Thyroid gland (tissue), 4 donors: ENCODE measurements at regions not wholly inside any gene's neighbourhood (a gene's known extent, or its start where the extent isn't known, plus 50 kb on each side); places are given as distances from the start of the nearest gene placed in this dataset.

Experiments
- DNase-seq, 2 donors: peaks; one replicate each; pipeline ENCODE4 v3.0.0-alpha.2; 2019
- H3K27ac ChIP-seq, 3 donors: fragments of 200-600 bp; sonication (generic); 1 replicate in 2 of 3; 2 replicates in 1 of 3; pipeline ENCODE4 v1.5.1; 2016 to 2019; ENCODE audit warnings: mild to moderate bottlenecking in 1 of 3, moderate library complexity in 1 of 3
- H3K27me3 ChIP-seq: fragments of 200-600 bp; sonication (generic); one replicate; pipeline ENCODE4 v1.5.1; 2019
- H3K36me3 ChIP-seq, 2 donors: fragments of 200-600 bp; sonication (generic); one replicate each; pipeline ENCODE4 v1.5.1; 2016 to 2019
- H3K4me1 ChIP-seq, 2 donors: fragments of 200-600 bp; sonication (generic); one replicate each; pipeline ENCODE4 v1.5.1; 2017 to 2019
- H3K4me3 ChIP-seq, 3 donors: fragments of 200-600 bp; sonication (generic); replicated peaks in 1 of 3; 1 replicate in 2 of 3; 2 replicates in 1 of 3; pipeline ENCODE4 v1.5.1; 2016; ENCODE audit warnings: mild to moderate bottlenecking in 1 of 3
- H3K9me3 ChIP-seq: fragments of 200-600 bp; sonication (generic); one replicate; pipeline ENCODE4 v1.5.1; 2017
- POLR2A ChIP-seq, 2 donors: fragments of 450-650 bp; IDR thresholded peaks; one replicate each; pipeline ENCODE4 v1.6.1; 2017; ENCODE audit warnings: antibody characterized with exemption in 2 of 2, mild to moderate bottlenecking in 2 of 2, moderate library complexity in 1 of 2
- WGBS, 2 donors: methylation state at CpG; one replicate each; pipeline ENCODE4 v1.1.5; 2017; 5-methylcytosine and 5-hydroxymethylcytosine counted together
- intact Hi-C: fragments of 100-400 bp; cut with DNase I; formaldehyde crosslinking; loops from one replicate; pipeline ENCODE4 v1.15.1; 2023
- TF ChIP-seq, protein P1 (sequence below), 6 experiments: fragments of 200-600 bp in 3 of 6; fragments of 450-650 bp in 3 of 6; sonication (generic) in 3 of 6; IDR thresholded peaks; one replicate each; pipeline ENCODE4 v1.5.1; 2016 to 2019; ENCODE audit warnings: antibody characterized with exemption in 6 of 6, mild to moderate bottlenecking in 2 of 6, inconsistent platforms in 1 of 6, moderate library complexity in 1 of 6

- DNase-seq = no peak
- no peak overlapping the region for H3K4me3 ChIP-seq
- no peaks in the 10 kb centered on the region for H3K9me3 ChIP-seq
- no peaks in the 10 kb centered on the region for H3K27me3 ChIP-seq
- intact Hi-C loops = no loop called here
- no peaks in the 10 kb centered on the region for H3K4me1 ChIP-seq
- WGBS, 2 donors = 87 to 88% methylated on average over 6 of the region's 6 CpGs
- H3K36me3 ChIP-seq = no peaks in the 10 kb centered on the region
- TF ChIP-seq, protein P1, sequence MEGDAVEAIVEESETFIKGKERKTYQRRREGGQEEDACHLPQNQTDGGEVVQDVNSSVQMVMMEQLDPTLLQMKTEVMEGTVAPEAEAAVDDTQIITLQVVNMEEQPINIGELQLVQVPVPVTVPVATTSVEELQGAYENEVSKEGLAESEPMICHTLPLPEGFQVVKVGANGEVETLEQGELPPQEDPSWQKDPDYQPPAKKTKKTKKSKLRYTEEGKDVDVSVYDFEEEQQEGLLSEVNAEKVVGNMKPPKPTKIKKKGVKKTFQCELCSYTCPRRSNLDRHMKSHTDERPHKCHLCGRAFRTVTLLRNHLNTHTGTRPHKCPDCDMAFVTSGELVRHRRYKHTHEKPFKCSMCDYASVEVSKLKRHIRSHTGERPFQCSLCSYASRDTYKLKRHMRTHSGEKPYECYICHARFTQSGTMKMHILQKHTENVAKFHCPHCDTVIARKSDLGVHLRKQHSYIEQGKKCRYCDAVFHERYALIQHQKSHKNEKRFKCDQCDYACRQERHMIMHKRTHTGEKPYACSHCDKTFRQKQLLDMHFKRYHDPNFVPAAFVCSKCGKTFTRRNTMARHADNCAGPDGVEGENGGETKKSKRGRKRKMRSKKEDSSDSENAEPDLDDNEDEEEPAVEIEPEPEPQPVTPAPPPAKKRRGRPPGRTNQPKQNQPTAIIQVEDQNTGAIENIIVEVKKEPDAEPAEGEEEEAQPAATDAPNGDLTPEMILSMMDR (IDR thresholded peaks at IDR 0.05) = no peak
- TF ChIP-seq POLR2A (IDR thresholded peaks at IDR 0.05) = no peak
- H3K27ac ChIP-seq = no peak overlapping the region
Measured at GRCh38 chr2:5959836-5960820, 267.9 kb downstream of the SOX11 start.

DNA sequence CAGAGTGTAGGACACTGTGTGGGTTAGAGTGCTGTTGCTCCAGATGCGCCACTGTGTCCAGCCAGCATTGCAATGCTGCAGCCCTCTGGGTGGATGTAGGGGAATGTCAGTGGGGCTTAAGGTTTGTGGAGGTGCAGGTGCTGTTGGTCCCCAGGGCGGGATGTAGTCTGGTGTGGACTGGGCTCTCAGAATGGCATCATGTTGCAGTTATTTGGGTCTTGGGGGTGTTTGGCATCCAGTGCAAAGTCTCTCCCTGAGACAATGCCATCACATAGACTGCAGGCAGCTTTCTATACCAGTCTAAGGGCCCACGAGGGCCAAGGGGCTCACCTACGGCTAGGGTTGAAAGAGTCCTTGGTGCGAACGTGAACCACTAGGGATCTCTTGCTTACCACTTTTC lies 275.3 kb downstream of the SOX11 start:
- H3K4me1 ChIP-seq = no peaks in the 10 kb centered on the region
- no peak overlapping the region for H3K4me3 ChIP-seq
- no peak for TF ChIP-seq POLR2A (IDR thresholded peaks at IDR 0.05)
- TF ChIP-seq, protein P1 (IDR thresholded peaks at IDR 0.05) = no peak
- no peak overlapping the region for H3K27ac ChIP-seq
- H3K36me3 ChIP-seq = no peaks in the 10 kb centered on the region
- intact Hi-C loops = no loop called here
- no peaks in the 10 kb centered on the region for H3K27me3 ChIP-seq
- no peaks in the 10 kb centered on the region for H3K9me3 ChIP-seq
- DNase-seq = no peak
- WGBS, 2 donors = 97 to 100% methylated on average over 6 of the region's 6 CpGs

GRCh38 chr2:5969303-5969702 lies 277.1 kb downstream of the SOX11 start:
- H3K36me3 ChIP-seq = no peaks in the 10 kb centered on the region
- no peak overlapping the region for H3K4me3 ChIP-seq
- no peak overlapping the region for H3K27ac ChIP-seq
- H3K4me1 ChIP-seq = no peaks in the 10 kb centered on the region
- DNase-seq = no peak
- intact Hi-C loops = no loop called here
- H3K9me3 ChIP-seq = no peaks in the 10 kb centered on the region
- H3K27me3 ChIP-seq = no peaks in the 10 kb centered on the region
- TF ChIP-seq POLR2A (IDR thresholded peaks at IDR 0.05) = no peak
- TF ChIP-seq, protein P1 (IDR thresholded peaks at IDR 0.05) = no peak
- WGBS, 2 donors = 79 to 85% methylated on average over 6 of the region's 6 CpGs

DNA sequence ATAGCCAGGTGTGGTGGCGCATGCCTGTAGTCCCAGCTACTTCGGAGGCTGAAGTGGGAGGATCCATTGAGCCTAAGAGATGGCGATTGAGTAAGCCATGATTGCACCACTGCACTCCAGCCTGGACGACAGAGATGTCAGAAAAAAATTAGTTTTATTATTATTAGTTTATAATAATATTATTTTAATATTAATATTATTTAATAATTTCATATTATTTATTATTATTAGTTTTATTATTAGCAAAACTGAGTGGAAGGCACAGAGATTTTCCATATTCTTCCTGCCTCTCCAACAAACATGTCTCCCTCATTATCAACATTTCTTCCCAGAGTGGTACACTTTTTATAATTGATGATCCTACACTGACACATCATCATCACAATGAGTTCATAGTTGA lies 278.2 kb downstream of the SOX11 start:
- H3K4me1 ChIP-seq = no peaks in the 10 kb centered on the region
- TF ChIP-seq, protein P1 (IDR thresholded peaks at IDR 0.05) = no peak
- no peak for TF ChIP-seq POLR2A (IDR thresholded peaks at IDR 0.05)
- no peaks in the 10 kb centered on the region for H3K9me3 ChIP-seq
- WGBS, 2 donors = 83 to 85% methylated on average over 4 of the region's 4 CpGs
- no peak for DNase-seq
- no peaks in the 10 kb centered on the region for H3K36me3 ChIP-seq
- H3K27me3 ChIP-seq = no peaks in the 10 kb centered on the region
- no peak overlapping the region for H3K27ac ChIP-seq
- H3K4me3 ChIP-seq = no peak overlapping the region
- intact Hi-C loops = no loop called here

- DNase-seq = no peak
Measured at GRCh38 chr2:5974477-5974876, 282.3 kb downstream of the SOX11 start.

More at GRCh38 chr2:5974477-5974876, 282.3 kb downstream of the SOX11 start:
- intact Hi-C loops = no loop called here
- 84 to 95% methylated on average over 6 of the region's 6 CpGs for WGBS, 2 donors
- H3K9me3 ChIP-seq = no peaks in the 10 kb centered on the region
- no peak overlapping the region for H3K4me3 ChIP-seq
- H3K36me3 ChIP-seq = no peaks in the 10 kb centered on the region
- H3K27ac ChIP-seq = no peak overlapping the region
- no peaks in the 10 kb centered on the region for H3K27me3 ChIP-seq
- TF ChIP-seq, protein P1 (IDR thresholded peaks at IDR 0.05) = no peak
- TF ChIP-seq POLR2A (IDR thresholded peaks at IDR 0.05) = no peak
- H3K4me1 ChIP-seq = no peaks in the 10 kb centered on the region
